ENCODE measurements at regions not wholly inside any gene's neighbourhood (a gene's known extent, or its start where the extent isn't known, plus 50 kb on each side); places are given as distances from the start of the nearest gene placed in this dataset.

DNA sequence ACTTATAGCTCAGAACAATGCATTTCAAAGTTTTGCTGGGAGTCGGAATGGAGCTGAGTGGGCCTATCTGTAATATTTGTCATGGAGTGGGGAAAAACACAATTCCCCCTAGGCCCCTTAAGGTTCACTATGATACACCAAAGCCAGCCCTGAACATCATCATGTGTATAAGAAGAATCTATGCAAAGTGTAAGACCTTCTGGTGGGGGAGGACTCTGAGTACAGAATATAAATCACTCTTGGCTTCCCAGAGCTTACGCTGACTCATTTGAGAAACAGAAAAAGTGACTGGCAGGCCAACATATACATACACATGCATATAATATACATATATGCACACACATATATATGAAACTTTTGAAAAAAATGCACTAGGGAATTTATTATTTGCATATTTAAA lies 54.1 kb upstream of the UBR2 start:
- DNase-seq, result no peak
- no TSS peak for BruUV-seq (replicated peaks)
- Histone ChIP-seq H3K9me2 (ENCODE audit: insufficient read depth) (no peaks in the 10 kb centered on the region), H4K20me1 (ENCODE audit: insufficient read depth) (no peaks in the 10 kb centered on the region), H3K27me3 (ENCODE audit: insufficient read depth, low read depth) (no peaks in the 10 kb centered on the region), H3K4me1 (replicated peaks; ENCODE audit: insufficient read depth) (peaks cover 11% of the 10 kb centered on the region; the same call in 1 of the 2 replicates), H3K4me3 (no peak overlapping the region), H3F3A (ENCODE audit: insufficient read depth, low read depth) (peaks cover 10% of the 10 kb centered on the region; the same call in 1 of the 2 replicates), H3K4me2 (no peak overlapping the region), H3K36me3 (ENCODE audit: low read depth) (no peaks in the 10 kb centered on the region), H3K27ac (no peak overlapping the region), H3K79me2 (ENCODE audit: low read depth) (no peaks in the 10 kb centered on the region), H3K9me3 (ENCODE audit: insufficient read depth, low read depth) (no peaks in the 10 kb centered on the region), H2AFZ (no peak overlapping the region; the same call in 1 of the 2 replicates)
- TF ChIP-seq, protein P1, sequence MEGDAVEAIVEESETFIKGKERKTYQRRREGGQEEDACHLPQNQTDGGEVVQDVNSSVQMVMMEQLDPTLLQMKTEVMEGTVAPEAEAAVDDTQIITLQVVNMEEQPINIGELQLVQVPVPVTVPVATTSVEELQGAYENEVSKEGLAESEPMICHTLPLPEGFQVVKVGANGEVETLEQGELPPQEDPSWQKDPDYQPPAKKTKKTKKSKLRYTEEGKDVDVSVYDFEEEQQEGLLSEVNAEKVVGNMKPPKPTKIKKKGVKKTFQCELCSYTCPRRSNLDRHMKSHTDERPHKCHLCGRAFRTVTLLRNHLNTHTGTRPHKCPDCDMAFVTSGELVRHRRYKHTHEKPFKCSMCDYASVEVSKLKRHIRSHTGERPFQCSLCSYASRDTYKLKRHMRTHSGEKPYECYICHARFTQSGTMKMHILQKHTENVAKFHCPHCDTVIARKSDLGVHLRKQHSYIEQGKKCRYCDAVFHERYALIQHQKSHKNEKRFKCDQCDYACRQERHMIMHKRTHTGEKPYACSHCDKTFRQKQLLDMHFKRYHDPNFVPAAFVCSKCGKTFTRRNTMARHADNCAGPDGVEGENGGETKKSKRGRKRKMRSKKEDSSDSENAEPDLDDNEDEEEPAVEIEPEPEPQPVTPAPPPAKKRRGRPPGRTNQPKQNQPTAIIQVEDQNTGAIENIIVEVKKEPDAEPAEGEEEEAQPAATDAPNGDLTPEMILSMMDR (conservative IDR thresholded peaks at IDR 0.05), result no peak
- TF ChIP-seq EZH2 (IDR thresholded peaks at IDR 0.05; ENCODE audit: low read depth), result no peak
- intact Hi-C loops (cut with micrococcal nuclease; ENCODE audit: unreplicated experiment), result no loop called here
- POLR2A ChIA-PET (ENCODE audit: unreplicated experiment), result no interaction called here
- CTCF ChIA-PET, result no interaction called here

DNA sequence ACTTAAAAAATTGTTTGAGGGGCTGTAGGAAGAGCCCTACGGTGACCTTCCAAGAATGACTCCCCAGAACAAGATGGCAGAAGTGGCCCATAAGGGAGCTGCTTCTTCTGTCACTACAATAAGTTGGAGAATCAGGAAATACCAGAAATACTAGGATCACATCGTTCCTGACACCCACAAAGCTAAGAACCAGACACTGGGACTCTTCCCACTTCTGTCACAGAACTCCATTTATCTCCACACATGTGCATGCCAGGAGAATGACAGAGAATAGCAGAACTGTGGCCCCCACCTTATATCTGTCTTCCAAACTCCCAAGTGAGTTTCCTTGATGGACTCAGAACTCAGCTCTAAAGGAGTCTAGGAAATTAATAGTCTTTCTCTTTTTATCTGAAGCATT lies 54.6 kb upstream of the UBR2 start:
- TF ChIP-seq, protein P1 (conservative IDR thresholded peaks at IDR 0.05), result no peak
- TF ChIP-seq EZH2 (IDR thresholded peaks at IDR 0.05; ENCODE audit: low read depth), result no peak
- H4K20me1 ChIP-seq (ENCODE audit: insufficient read depth), result no peaks in the 10 kb centered on the region
- no peaks in the 10 kb centered on the region for H3K36me3 ChIP-seq (ENCODE audit: low read depth)
- DNase-seq, result no peak
- peaks cover 10% of the 10 kb centered on the region; the same call in 1 of the 2 replicates for H3F3A ChIP-seq (ENCODE audit: insufficient read depth, low read depth)
- H2AFZ ChIP-seq, result no peak overlapping the region; the same call in 1 of the 2 replicates
- H3K27ac ChIP-seq, result no peak overlapping the region
- H3K4me2 ChIP-seq, result no peak overlapping the region
- ChIA-PET POLR2A (ENCODE audit: unreplicated experiment) (interaction anchor here (0.6 kb wide), 1 partner anchor 105 kb away, joined by 13 read pairs; no protein-coding TSS in a partner anchor), CTCF (interaction anchor here (0.7 kb wide), 1 partner anchor 720 kb away, joined by 5 read pairs; the partner anchor contains the start of gene DNPH1)
- intact Hi-C loops (cut with micrococcal nuclease; ENCODE audit: unreplicated experiment), result no loop called here
- peaks cover 11% of the 10 kb centered on the region; the same call in 1 of the 2 replicates for H3K4me1 ChIP-seq (replicated peaks; ENCODE audit: insufficient read depth)
- H3K79me2 ChIP-seq (ENCODE audit: low read depth), result no peaks in the 10 kb centered on the region
- H3K9me3 ChIP-seq (ENCODE audit: insufficient read depth, low read depth), result no peaks in the 10 kb centered on the region
- no TSS peak for BruUV-seq (replicated peaks)
- H3K4me3 ChIP-seq, result no peak overlapping the region
- no peaks in the 10 kb centered on the region for H3K27me3 ChIP-seq (ENCODE audit: insufficient read depth, low read depth)
- H3K9me2 ChIP-seq (ENCODE audit: insufficient read depth), result no peaks in the 10 kb centered on the region

DNA sequence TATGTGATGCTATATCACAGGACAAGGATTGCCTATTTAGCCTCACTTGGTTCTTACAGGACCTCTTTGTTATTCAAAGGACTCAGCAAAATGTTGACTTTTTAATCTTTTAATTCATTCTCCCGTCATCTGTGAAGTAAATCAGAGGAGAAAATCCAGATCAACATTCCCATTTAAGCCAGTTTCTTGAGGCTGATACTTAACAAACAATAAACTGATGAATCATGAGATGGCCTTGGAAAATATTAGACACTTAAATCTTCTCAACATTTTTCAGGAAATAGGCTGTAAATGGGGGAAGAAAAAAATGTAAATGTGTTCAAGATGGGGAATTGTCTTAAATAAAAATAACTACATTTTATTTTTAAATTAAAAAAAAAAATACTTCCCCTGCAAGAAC lies 55.9 kb upstream of the UBR2 start:
- H3K4me2 ChIP-seq, result no peak overlapping the region
- H3K4me1 ChIP-seq (replicated peaks; ENCODE audit: insufficient read depth), result peaks cover 11% of the 10 kb centered on the region; the same call in 1 of the 2 replicates
- no peak overlapping the region for H3K4me3 ChIP-seq
- no peak overlapping the region for H3K27ac ChIP-seq
- CTCF ChIA-PET, result no interaction called here
- TF ChIP-seq, protein P1 (conservative IDR thresholded peaks at IDR 0.05), result no peak
- no peak for TF ChIP-seq EZH2 (IDR thresholded peaks at IDR 0.05; ENCODE audit: low read depth)
- no peaks in the 10 kb centered on the region for H4K20me1 ChIP-seq (ENCODE audit: insufficient read depth)
- no peak for DNase-seq
- H3K27me3 ChIP-seq (ENCODE audit: insufficient read depth, low read depth), result no peaks in the 10 kb centered on the region
- H3F3A ChIP-seq (ENCODE audit: insufficient read depth, low read depth), result peaks cover 10% of the 10 kb centered on the region; the same call in 1 of the 2 replicates
- intact Hi-C loops (cut with micrococcal nuclease; ENCODE audit: unreplicated experiment), result no loop called here
- H2AFZ ChIP-seq, result no peak overlapping the region
- no peaks in the 10 kb centered on the region for H3K36me3 ChIP-seq (ENCODE audit: low read depth)
- POLR2A ChIA-PET (ENCODE audit: unreplicated experiment), result no interaction called here
- H3K9me2 ChIP-seq (ENCODE audit: insufficient read depth), result no peaks in the 10 kb centered on the region
- no peaks in the 10 kb centered on the region for H3K79me2 ChIP-seq (ENCODE audit: low read depth)
- no TSS peak for BruUV-seq (replicated peaks)
- no peaks in the 10 kb centered on the region for H3K9me3 ChIP-seq (ENCODE audit: insufficient read depth, low read depth)

Data from PC-9 (cell line).